HepG2 (cell line): ENCODE measurements at regions not wholly inside any gene's neighbourhood (a gene's known extent, or its start where the extent isn't known, plus 50 kb on each side); places are given as distances from the start of the nearest gene placed in this dataset.

ENCODE experiments used
- ATAC-seq: fragments of 200-7000 bp; cut with Tn5 transposase; 3 replicates; pipeline ENCODE4 v1.9.1; 2020; ENCODE audit warnings: mild to moderate bottlenecking, moderate library complexity
- BruUV-seq: library from RNA; stranded (reverse); fragments of 400-500 nt; replicated peaks from 2 replicates; lab custom pipeline; 2021; lab: Mats Ljungman, UMichigan
- CTCF ChIA-PET: fragments of 300-600 bp; formaldehyde crosslinking; extraction: SDS; loops from one replicate; lab custom pipeline; 2021; ENCODE audit warnings: low total read pairs, inconsistent platforms, low intra/inter-chr PET ratio; lab: Yijun Ruan, JAX
- POLR2A ChIA-PET: fragments of 350-600 bp; sonication (Branson Sonifier 250); formaldehyde crosslinking; loops from one replicate; lab custom pipeline; 2020; ENCODE audit warnings: antibody characterized with exemption, inconsistent platforms; lab: Yijun Ruan, JAX
- DNase-seq: peaks from one replicate; pipeline ENCODE4 v3.0.0-alpha.2; 2015; ENCODE audit warnings: low spot score
- FAIRE-seq: peaks from 3 replicates; lab custom pipeline; 2011; peaks lifted over from hg19 to GRCh38; lab: Jason Lieb, UNC
- H2AFZ ChIP-seq: one replicate; pipeline ENCODE4 v1.6.1; 2011; ENCODE audit warnings: low read length, inconsistent platforms
- H3K27ac ChIP-seq: fragments of 300-600 bp; 3 replicates; pipeline ENCODE4 v1.8.0; 2011; ENCODE audit warnings: mixed run types, mild to moderate bottlenecking, mixed read lengths, low read length, inconsistent platforms; ENCODE audit not compliant: insufficient read depth; ENCODE audit errors: extremely low read length
- H3K27me3 ChIP-seq, 2 experiments: fragments of 200-600 bp in 1 of 2; 2 replicates in 1 of 2; 3 replicates in 1 of 2; pipeline versions ENCODE4 v1.6.0 to v1.8.0; 2011; ENCODE audit warnings: low read length in 2 of 2, mild to moderate bottlenecking in 2 of 2, moderate library complexity in 2 of 2, inconsistent platforms in 1 of 2; ENCODE audit not compliant: insufficient read depth in 2 of 2, control insufficient read depth in 1 of 2
- H3K36me3 ChIP-seq, 2 experiments: fragments of 200-600 bp in 1 of 2; replicated peaks in 1 of 2; 2 replicates in 1 of 2; 3 replicates in 1 of 2; pipeline versions ENCODE4 v1.5.1 to v1.8.0; 2011; ENCODE audit warnings: low read length in 2 of 2, inconsistent platforms in 1 of 2; ENCODE audit not compliant: insufficient read depth in 2 of 2, control insufficient read depth in 1 of 2
- H3K4me1 ChIP-seq: 2 replicates; pipeline ENCODE4 v1.5.1; 2012; ENCODE audit warnings: low read length, inconsistent platforms; ENCODE audit not compliant: insufficient read depth
- H3K4me2 ChIP-seq: 2 replicates; pipeline ENCODE4 v1.6.0; 2011; ENCODE audit warnings: low read depth, low read length, inconsistent platforms
- H3K4me3 ChIP-seq, 3 experiments: fragments of 200-600 bp in 1 of 3; sonication (generic), shearing (Covaris generic) in 1 of 3; replicated peaks in 1 of 3; 2 replicates each; pipeline ENCODE4 v1.5.1; 2011 to 2016; ENCODE audit warnings: low read length in 3 of 3, inconsistent platforms in 2 of 3, low read depth in 2 of 3, mild to moderate bottlenecking in 2 of 3, control low read depth in 1 of 3, mixed read lengths in 1 of 3; ENCODE audit not compliant: insufficient read depth in 1 of 3
- H3K79me2 ChIP-seq: one replicate; pipeline ENCODE4 v1.6.1; 2011; ENCODE audit warnings: low read length, inconsistent platforms; ENCODE audit not compliant: insufficient read depth
- H3K9ac ChIP-seq: 2 replicates; pipeline ENCODE4 v1.6.0; 2011; ENCODE audit warnings: mild to moderate bottlenecking, low read depth, low read length, inconsistent platforms; ENCODE audit not compliant: insufficient read depth
- H3K9me3 ChIP-seq: 2 replicates; pipeline ENCODE4 v1.5.1; 2012; ENCODE audit warnings: mild to moderate bottlenecking, low read length
- H4K20me1 ChIP-seq: 2 replicates; pipeline ENCODE4 v1.6.0; 2011; ENCODE audit warnings: inconsistent platforms, mild to moderate bottlenecking, low read length, moderate library complexity; ENCODE audit not compliant: insufficient read depth
- CAMTA2 ChIP-seq: sonication (generic); formaldehyde crosslinking; IDR thresholded peaks from 2 replicates; pipeline ENCODE4 v1.4.0; 2020; ENCODE audit warnings: mild to moderate bottlenecking, missing genetic modification reagents, borderline replicate concordance
- HDAC6 ChIP-seq: fragments of 200-600 bp; sonication (generic); IDR thresholded peaks from 2 replicates; pipeline ENCODE4 v1.7.0; 2017; ENCODE audit warnings: mild to moderate bottlenecking, antibody characterized with exemption, low read length, low read depth
- HNRNPH1 ChIP-seq: fragments of 200-400 bp; formaldehyde crosslinking; optimal IDR thresholded peaks from 2 replicates; pipeline ENCODE3; 2017; ENCODE audit warnings: mild to moderate bottlenecking, low read depth, low read length
- HOXA7 ChIP-seq: sonication (generic); formaldehyde crosslinking; IDR thresholded peaks from 2 replicates; pipeline ENCODE4 v1.8.1; 2022; ENCODE audit warnings: mild to moderate bottlenecking, missing genetic modification reagents, moderate library complexity
- MATR3 ChIP-seq: sonication (generic); formaldehyde crosslinking; IDR thresholded peaks from 2 replicates; pipeline ENCODE4 v1.4.0; 2020; ENCODE audit warnings: missing genetic modification reagents
- NFIB ChIP-seq: sonication (generic); formaldehyde crosslinking; IDR thresholded peaks from 2 replicates; pipeline ENCODE4 v1.9.0; 2021; ENCODE audit warnings: missing genetic modification reagents, mild to moderate bottlenecking, borderline replicate concordance
- RAD51 ChIP-seq: fragments of 450-650 bp; IDR thresholded peaks from 2 replicates; pipeline ENCODE4 v1.6.1; 2016; ENCODE audit warnings: borderline replicate concordance
- SP5 ChIP-seq: IDR thresholded peaks from 2 replicates; pipeline ENCODE4 v1.6.1; 2016; ENCODE audit warnings: low read depth, borderline replicate concordance
- XBP1 ChIP-seq: sonication (generic); formaldehyde crosslinking; IDR thresholded peaks from 2 replicates; pipeline ENCODE4 v1.5.0; 2020; ENCODE audit warnings: missing genetic modification reagents
- YEATS4 ChIP-seq: sonication (generic); formaldehyde crosslinking; IDR thresholded peaks from 2 replicates; pipeline ENCODE4 v1.4.0; 2020; ENCODE audit warnings: missing genetic modification reagents, borderline replicate concordance
- ZBTB8A ChIP-seq: sonication (generic); formaldehyde crosslinking; IDR thresholded peaks from 2 replicates; pipeline ENCODE4 v1.4.0; 2020; ENCODE audit warnings: mild to moderate bottlenecking, low read depth, missing genetic modification reagents, borderline replicate concordance
- ZFP36L2 ChIP-seq: sonication (generic); formaldehyde crosslinking; IDR thresholded peaks from 2 replicates; pipeline ENCODE4 v1.4.0; 2020; ENCODE audit warnings: missing genetic modification reagents
- ZMYM3 ChIP-seq: sonication (generic); formaldehyde crosslinking; IDR thresholded peaks from 2 replicates; pipeline ENCODE4 v1.5.1; 2020; ENCODE audit warnings: mild to moderate bottlenecking, missing genetic modification reagents
- ZNF10 ChIP-seq: sonication (generic); formaldehyde crosslinking; IDR thresholded peaks from 2 replicates; pipeline ENCODE4 v1.4.0; 2020; ENCODE audit warnings: mild to moderate bottlenecking, low read depth, missing genetic modification reagents, borderline replicate concordance
- ZNF17 ChIP-seq: sonication (generic); formaldehyde crosslinking; IDR thresholded peaks from 2 replicates; pipeline ENCODE4 v1.5.0; 2020; ENCODE audit warnings: mild to moderate bottlenecking, missing genetic modification reagents
- ZNF234 ChIP-seq: sonication (generic); formaldehyde crosslinking; conservative IDR thresholded peaks from 2 replicates; pipeline ENCODE4 v1.5.1; 2020; ENCODE audit warnings: mild to moderate bottlenecking, missing genetic modification reagents
- ZNF274 ChIP-seq: sonication (generic); formaldehyde crosslinking; IDR thresholded peaks from 2 replicates; pipeline ENCODE4 v1.5.1; 2020; ENCODE audit warnings: mild to moderate bottlenecking, missing genetic modification reagents
- ZNF326 ChIP-seq: sonication (generic); formaldehyde crosslinking; IDR thresholded peaks from 2 replicates; pipeline ENCODE4 v1.4.0; 2020; ENCODE audit warnings: missing genetic modification reagents, borderline replicate concordance
- ZNF333 ChIP-seq: sonication (generic); formaldehyde crosslinking; IDR thresholded peaks from 2 replicates; pipeline ENCODE4 v1.4.0; 2020; ENCODE audit warnings: mild to moderate bottlenecking, missing genetic modification reagents, borderline replicate concordance
- ZNF441 ChIP-seq: sonication (generic); formaldehyde crosslinking; IDR thresholded peaks from 2 replicates; pipeline ENCODE4 v1.7.0; 2021; ENCODE audit warnings: missing genetic modification reagents, borderline replicate concordance
- ZNF546 ChIP-seq: sonication (generic); formaldehyde crosslinking; conservative IDR thresholded peaks from 2 replicates; pipeline ENCODE4 v1.8.1; 2023; ENCODE audit warnings: mild to moderate bottlenecking, missing genetic modification reagents
- ZNF557 ChIP-seq: sonication (generic); formaldehyde crosslinking; IDR thresholded peaks from 2 replicates; pipeline ENCODE4 v1.4.0; 2020; ENCODE audit warnings: missing genetic modification reagents
- ZNF816 ChIP-seq: sonication (generic); formaldehyde crosslinking; IDR thresholded peaks from 2 replicates; pipeline ENCODE4 v1.8.0; 2022; ENCODE audit warnings: missing genetic modification reagents, mild to moderate bottlenecking, borderline replicate concordance
- WGBS: methylation state at CpG from one replicate; pipeline ENCODE4 v1.1.6; 2017; ENCODE audit warnings: low lambda C conversion rate; 5-methylcytosine and 5-hydroxymethylcytosine counted together
- in situ Hi-C: cut with HindIII; loops from 2 replicates; pipeline ENCODE4 v1.10.0; 2017; ENCODE audit warnings: low pct_unique_long_range_greater_than_20kb; ENCODE audit not compliant: extremely low pct_ligation_motif_present
- intact Hi-C: fragments of 100-400 bp; cut with micrococcal nuclease; formaldehyde crosslinking; loops from one replicate; pipeline ENCODE4 v1.10.0; 2022; ENCODE audit not compliant: unreplicated experiment
- TF ChIP-seq, protein P1 (sequence below): sonication (generic); formaldehyde crosslinking; IDR thresholded peaks from 2 replicates; pipeline ENCODE4 v1.5.0; 2020; ENCODE audit warnings: mild to moderate bottlenecking, missing genetic modification reagents
- TF ChIP-seq, protein P2 (sequence below): sonication (generic); formaldehyde crosslinking; IDR thresholded peaks from 2 replicates; pipeline ENCODE4 v1.4.0; 2020; ENCODE audit warnings: mild to moderate bottlenecking, missing genetic modification reagents

DNA sequence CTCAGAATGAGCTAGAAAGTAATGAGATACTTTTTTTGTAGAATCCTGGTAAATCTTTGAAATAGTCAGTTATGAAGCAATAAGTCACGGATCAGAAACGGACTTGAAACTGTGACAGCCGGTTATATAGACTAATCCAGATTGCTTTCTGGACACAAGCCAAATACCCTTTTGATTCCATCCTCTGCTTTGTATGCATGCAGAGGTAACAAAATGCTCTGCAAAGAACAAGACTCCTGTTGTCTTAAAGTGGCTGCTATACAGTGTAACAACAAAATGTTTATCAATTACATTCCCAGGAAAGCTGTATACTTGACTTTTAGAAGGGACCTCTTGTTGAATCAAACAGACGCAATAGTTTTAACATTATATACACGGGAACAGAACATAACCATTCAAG lies 66.5 kb upstream of the STARD13 start (continued):
- TF ChIP-seq, protein P1, sequence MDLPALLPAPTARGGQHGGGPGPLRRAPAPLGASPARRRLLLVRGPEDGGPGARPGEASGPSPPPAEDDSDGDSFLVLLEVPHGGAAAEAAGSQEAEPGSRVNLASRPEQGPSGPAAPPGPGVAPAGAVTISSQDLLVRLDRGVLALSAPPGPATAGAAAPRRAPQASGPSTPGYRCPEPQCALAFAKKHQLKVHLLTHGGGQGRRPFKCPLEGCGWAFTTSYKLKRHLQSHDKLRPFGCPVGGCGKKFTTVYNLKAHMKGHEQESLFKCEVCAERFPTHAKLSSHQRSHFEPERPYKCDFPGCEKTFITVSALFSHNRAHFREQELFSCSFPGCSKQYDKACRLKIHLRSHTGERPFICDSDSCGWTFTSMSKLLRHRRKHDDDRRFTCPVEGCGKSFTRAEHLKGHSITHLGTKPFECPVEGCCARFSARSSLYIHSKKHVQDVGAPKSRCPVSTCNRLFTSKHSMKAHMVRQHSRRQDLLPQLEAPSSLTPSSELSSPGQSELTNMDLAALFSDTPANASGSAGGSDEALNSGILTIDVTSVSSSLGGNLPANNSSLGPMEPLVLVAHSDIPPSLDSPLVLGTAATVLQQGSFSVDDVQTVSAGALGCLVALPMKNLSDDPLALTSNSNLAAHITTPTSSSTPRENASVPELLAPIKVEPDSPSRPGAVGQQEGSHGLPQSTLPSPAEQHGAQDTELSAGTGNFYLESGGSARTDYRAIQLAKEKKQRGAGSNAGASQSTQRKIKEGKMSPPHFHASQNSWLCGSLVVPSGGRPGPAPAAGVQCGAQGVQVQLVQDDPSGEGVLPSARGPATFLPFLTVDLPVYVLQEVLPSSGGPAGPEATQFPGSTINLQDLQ = no peak
- no peak for TF ChIP-seq RAD51
- TF ChIP-seq ZNF816 (CRISPR knock-in tag) = no peak
- no peak for TF ChIP-seq ZNF326 (CRISPR knock-in tag)
- no peak for TF ChIP-seq CAMTA2 (CRISPR knock-in tag)
- TF ChIP-seq ZNF557 (CRISPR knock-in tag) = no peak
- TF ChIP-seq, protein P2, sequence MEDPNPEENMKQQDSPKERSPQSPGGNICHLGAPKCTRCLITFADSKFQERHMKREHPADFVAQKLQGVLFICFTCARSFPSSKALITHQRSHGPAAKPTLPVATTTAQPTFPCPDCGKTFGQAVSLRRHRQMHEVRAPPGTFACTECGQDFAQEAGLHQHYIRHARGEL (CRISPR knock-in tag) = no peak

DNA sequence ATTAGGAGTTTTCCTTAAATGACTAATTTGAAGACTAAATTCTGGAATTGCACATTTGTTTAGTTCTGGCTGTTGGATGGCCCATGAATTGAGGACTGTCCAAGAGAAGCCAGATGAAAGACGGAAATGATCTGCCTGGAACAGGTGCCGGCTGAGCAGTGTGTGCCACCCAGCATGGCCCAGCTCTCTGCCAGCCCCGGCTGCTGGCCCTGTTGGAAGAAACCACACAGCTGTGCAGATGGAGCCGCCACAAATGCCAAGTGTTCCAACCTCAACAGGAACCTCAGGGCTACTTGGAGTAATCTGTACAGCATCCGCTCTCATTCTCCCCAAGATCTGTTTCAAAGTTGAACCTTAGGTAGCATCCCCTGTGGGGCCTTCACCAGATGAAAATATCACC lies 67.0 kb upstream of the STARD13 start:
- in situ Hi-C loops (no loop called here), intact Hi-C loops (no loop called here)
- no peaks in the 10 kb centered on the region for H3K9me3 ChIP-seq
- no peaks in the 10 kb centered on the region for H3K79me2 ChIP-seq
- H3K27ac ChIP-seq = no peak overlapping the region
- TF ChIP-seq HNRNPH1 (no peak), ZNF546 (CRISPR knock-in tag) (no peak), ZNF333 (CRISPR knock-in tag) (no peak), HDAC6 (no peak), ZNF17 (no peak), XBP1 (CRISPR knock-in tag) (no peak), ZBTB8A (CRISPR knock-in tag) (no peak), ZNF234 (no peak), ZNF274 (CRISPR knock-in tag) (no peak), MATR3 (CRISPR knock-in tag) (no peak), NFIB (CRISPR knock-in tag) (no peak), ZNF10 (CRISPR knock-in tag) (no peak), HOXA7 (CRISPR knock-in tag) (no peak), YEATS4 (CRISPR knock-in tag) (no peak), ZFP36L2 (CRISPR knock-in tag) (no peak), ZNF441 (no peak), SP5 (no peak), ZMYM3 (no peak)
- no peak for FAIRE-seq
- H3K4me3 ChIP-seq = no peak overlapping the region
- POLR2A ChIA-PET = no interaction called here
- peaks cover 10% of the 10 kb centered on the region; the same call in 1 of the 2 replicates for H3K4me1 ChIP-seq
- H3K9ac ChIP-seq = no peak overlapping the region
- WGBS = 95% methylated on average over 2 of the region's 5 CpGs
- no peak overlapping the region for H3K4me2 ChIP-seq
- no TSS peak for BruUV-seq
- no peak overlapping the region for H2AFZ ChIP-seq
- no peaks in the 10 kb centered on the region for H3K27me3 ChIP-seq
- H3K36me3 ChIP-seq = no peaks in the 10 kb centered on the region
- H4K20me1 ChIP-seq = no peaks in the 10 kb centered on the region
- ATAC-seq = no peak
- CTCF ChIA-PET = no interaction called here
- no peak for DNase-seq
